RWPE2 (cell line): ENCODE measurements at regions not wholly inside any gene's neighbourhood (a gene's known extent, or its start where the extent isn't known, plus 50 kb on each side); places are given as distances from the start of the nearest gene placed in this dataset.
A peak's percentile ranks its signal among the peaks of the same experiment; 100 is the strongest.

Source experiments
- ATAC-seq: fragments of 200-7000 bp; cut with Tn5 transposase; 3 replicates; pipeline ENCODE4 v1.9.1; 2021; ENCODE audit warnings: low read depth
- DNase-seq: peaks from one replicate; pipeline ENCODE4 v3.0.0-alpha.2; 2020; ENCODE audit warnings: low spot score
- H3K27ac ChIP-seq: fragments of 450-650 bp; 2 replicates; pipeline ENCODE4 v1.5.1; 2017; ENCODE audit warnings: mild to moderate bottlenecking; ENCODE audit not compliant: poor library complexity, severe bottlenecking
- H3K27me3 ChIP-seq: fragments of 250-450 bp; sonication (Bioruptor Pico); 2 replicates; pipeline ENCODE4 v1.5.1; 2021; ENCODE audit warnings: mild to moderate bottlenecking, moderate library complexity; ENCODE audit not compliant: insufficient read depth, poor library complexity, severe bottlenecking
- H3K36me3 ChIP-seq: fragments of 250-450 bp; sonication (Bioruptor Pico); 2 replicates; pipeline ENCODE4 v1.5.1; 2020; ENCODE audit warnings: low read depth, mild to moderate bottlenecking, moderate library complexity
- H3K4me1 ChIP-seq: fragments of 250-450 bp; sonication (Bioruptor Pico); 2 replicates; pipeline ENCODE4 v1.5.1; 2021; ENCODE audit warnings: mild to moderate bottlenecking, moderate library complexity; ENCODE audit not compliant: insufficient read depth, poor library complexity, severe bottlenecking
- H3K4me3 ChIP-seq: fragments of 250-450 bp; sonication (Bioruptor Pico); 2 replicates; pipeline ENCODE4 v1.5.1; 2021; ENCODE audit warnings: mild to moderate bottlenecking, moderate library complexity; ENCODE audit not compliant: severe bottlenecking
- H3K9me3 ChIP-seq: fragments of 250-450 bp; sonication (Bioruptor Pico); 2 replicates; pipeline ENCODE4 v1.5.1; 2021; ENCODE audit warnings: mild to moderate bottlenecking, moderate library complexity; ENCODE audit not compliant: severe bottlenecking
- CTCF ChIP-seq: fragments of 450-650 bp; IDR thresholded peaks from one replicate; pipeline ENCODE4 v1.5.1; 2017; ENCODE audit warnings: mild to moderate bottlenecking, moderate library complexity; ENCODE audit not compliant: poor library complexity, severe bottlenecking

- DNase-seq (no peak), ATAC-seq (no peak)
- no peak for TF ChIP-seq CTCF
- Histone ChIP-seq H3K4me3 (no peak overlapping the region), H3K4me1 (peaks cover 11% of the 10 kb centered on the region), H3K36me3 (no peaks in the 10 kb centered on the region), H3K9me3 (no peaks in the 10 kb centered on the region), H3K27ac (no peak overlapping the region), H3K27me3 (no peaks in the 10 kb centered on the region)
Observed at GRCh38 chr2:9095690-9096089, 92.2 kb upstream of the MBOAT2 start.

- H3K36me3 ChIP-seq: no peaks in the 10 kb centered on the region
- DNase-seq (no peak), ATAC-seq (no peak)
- H3K4me1 ChIP-seq: peaks cover 11% of the 10 kb centered on the region
- H3K9me3 ChIP-seq: no peaks in the 10 kb centered on the region
- TF ChIP-seq CTCF: no peak
- H3K4me3 ChIP-seq: no peak overlapping the region
- H3K27ac ChIP-seq: no peak overlapping the region
- no peaks in the 10 kb centered on the region for H3K27me3 ChIP-seq
Observed at GRCh38 chr2:9095226-9095625, 91.7 kb upstream of the MBOAT2 start.

DNA sequence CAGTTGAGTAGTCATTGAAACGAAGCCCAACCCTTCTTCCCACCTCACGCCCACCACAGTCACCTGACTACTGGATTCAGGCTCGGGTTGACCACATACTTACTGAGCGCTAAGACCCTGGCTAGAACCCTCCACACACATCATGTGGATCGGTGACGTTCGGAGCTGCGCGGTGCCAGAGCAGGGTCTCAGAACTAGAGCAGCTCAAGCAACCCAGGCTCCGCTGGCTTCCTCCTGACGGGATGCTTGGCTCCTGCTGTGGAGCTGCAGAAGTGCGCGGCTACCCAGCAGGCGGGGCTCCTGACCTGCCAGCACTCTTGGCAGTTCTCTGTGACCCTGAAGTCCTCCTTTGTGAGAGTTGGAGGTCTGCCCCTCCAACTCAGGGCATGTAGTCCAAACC lies 90.6 kb upstream of the MBOAT2 start:
- DNase-seq: no peak
- H3K27me3 ChIP-seq: no peaks in the 10 kb centered on the region
- no peaks in the 10 kb centered on the region for H3K9me3 ChIP-seq
- no peak for ATAC-seq
- H3K4me3 ChIP-seq: no peak overlapping the region
- H3K4me1 ChIP-seq: peaks cover 17% of the 10 kb centered on the region
- H3K27ac ChIP-seq: no peak overlapping the region
- H3K36me3 ChIP-seq: no peaks in the 10 kb centered on the region
- no peak for TF ChIP-seq CTCF

GRCh38 chr2:9093324-9093723 lies 89.8 kb upstream of the MBOAT2 start:
- ATAC-seq (no peak), DNase-seq (no peak)
- no peak for TF ChIP-seq CTCF
- H3K9me3 ChIP-seq: no peaks in the 10 kb centered on the region
- peaks cover 17% of the 10 kb centered on the region for H3K4me1 ChIP-seq
- no peaks in the 10 kb centered on the region for H3K36me3 ChIP-seq
- H3K27me3 ChIP-seq: no peaks in the 10 kb centered on the region
- no peak overlapping the region for H3K4me3 ChIP-seq
- H3K27ac ChIP-seq: no peak overlapping the region

DNA sequence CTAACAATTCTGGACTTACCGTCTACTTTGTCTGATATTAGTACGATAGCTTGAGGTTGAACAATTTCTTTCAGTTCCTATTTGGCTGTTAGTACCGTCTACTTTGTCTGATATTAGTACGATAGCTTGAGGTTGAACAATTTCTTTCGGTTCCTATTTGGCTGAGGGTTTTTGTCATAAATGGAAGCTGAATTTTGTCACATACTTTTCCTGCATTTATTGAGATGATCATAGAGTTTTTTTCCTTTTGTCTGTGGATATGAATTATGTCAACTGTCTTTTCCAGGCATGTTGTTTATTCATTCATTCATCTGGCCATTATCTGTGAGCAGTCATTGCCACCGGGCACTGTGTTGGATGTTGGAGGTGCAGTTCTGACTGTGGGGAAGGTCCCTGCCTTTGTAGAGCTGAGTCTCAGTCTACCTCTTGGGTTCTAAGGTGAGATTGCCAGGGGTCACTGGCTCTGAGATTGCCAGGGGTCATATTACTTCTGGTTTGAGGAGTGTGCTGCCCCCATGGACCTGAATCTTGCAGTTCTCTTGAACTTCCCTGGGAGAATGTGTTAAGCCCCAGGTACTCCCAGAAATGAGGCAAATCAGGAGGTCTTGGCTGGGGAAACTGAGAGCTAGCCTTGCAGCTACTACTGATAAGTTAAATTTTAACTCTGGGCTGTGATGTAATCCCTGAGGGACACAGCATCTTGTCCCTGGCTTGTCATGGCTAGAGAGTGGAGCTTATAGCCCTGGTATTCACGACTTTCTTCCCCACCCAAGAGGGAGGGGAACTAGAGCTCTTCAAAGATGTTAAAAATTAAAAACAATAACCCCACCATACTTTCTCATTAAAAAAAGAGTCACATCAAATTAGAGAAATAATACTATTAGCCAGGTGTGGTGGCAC lies 89.1 kb upstream of the MBOAT2 start:
- Histone ChIP-seq H3K27me3 (no peaks in the 10 kb centered on the region), H3K9me3 (no peaks in the 10 kb centered on the region), H3K4me1 (peaks cover 17% of the 10 kb centered on the region), H3K4me3 (no peak overlapping the region), H3K36me3 (no peaks in the 10 kb centered on the region), H3K27ac (peak overlapping the region; percentile 81)
- TF ChIP-seq CTCF: no peak
- DNase-seq: no peak
- ATAC-seq: no peak
